Lung (tissue), 11 donors: ENCODE measurements at regions not wholly inside any gene's neighbourhood (a gene's known extent, or its start where the extent isn't known, plus 50 kb on each side); places are given as distances from the start of the nearest gene placed in this dataset.

Experiments
- ATAC-seq: fragments of 200-7000 bp; cut with Tn5 transposase; one replicate; pipeline ENCODE4 v1.9.1; 2020; ENCODE audit warnings: moderate number of reproducible peaks; ENCODE audit not compliant: insufficient read depth, low FRiP score
- DNase-seq, 3 donors: peaks; one replicate each; pipeline ENCODE4 v3.0.0-alpha.2; 2013 to 2017
- H3K27ac ChIP-seq, 2 donors: one replicate each; pipeline ENCODE4 v1.5.1; 2013; ENCODE audit warnings: mild to moderate bottlenecking in 2 of 2, moderate library complexity in 2 of 2, control low read depth in 1 of 2, inconsistent platforms in 1 of 2, low read depth in 1 of 2, low read length in 1 of 2
- H3K27me3 ChIP-seq, 3 donors: one replicate each; pipeline ENCODE4 v1.5.1; 2013; ENCODE audit warnings: low read length in 2 of 3; ENCODE audit not compliant: control insufficient read depth in 3 of 3, insufficient read depth in 3 of 3
- H3K36me3 ChIP-seq, 4 donors: one replicate each; pipeline ENCODE4 v1.5.1; 2013; ENCODE audit warnings: low read length in 4 of 4, mild to moderate bottlenecking in 1 of 4, moderate library complexity in 1 of 4; ENCODE audit not compliant: control insufficient read depth in 4 of 4, insufficient read depth in 4 of 4
- H3K4me1 ChIP-seq, 5 donors: one replicate each; pipeline ENCODE4 v1.5.1; 2013; ENCODE audit warnings: low read length in 5 of 5, mild to moderate bottlenecking in 2 of 5, moderate library complexity in 1 of 5; ENCODE audit not compliant: control insufficient read depth in 5 of 5, insufficient read depth in 5 of 5
- H3K4me3 ChIP-seq: one replicate; pipeline ENCODE4 v1.5.1; 2013; ENCODE audit warnings: mild to moderate bottlenecking, control low read depth, moderate library complexity
- H3K9ac ChIP-seq, 2 donors: one replicate each; pipeline ENCODE4 v1.5.1; 2013; ENCODE audit warnings: low read length in 2 of 2, control low read depth in 1 of 2; ENCODE audit not compliant: insufficient read depth in 1 of 2
- H3K9me3 ChIP-seq, 4 donors: one replicate each; pipeline ENCODE4 v1.5.1; 2013; ENCODE audit warnings: low read length in 3 of 4, mild to moderate bottlenecking in 1 of 4, moderate library complexity in 1 of 4; ENCODE audit not compliant: control insufficient read depth in 4 of 4, insufficient read depth in 3 of 4
- WGBS, 2 donors: extraction: QIAGEN DNeasy Blood & Tissue Kit; methylation state at CpG; one replicate each; pipeline ENCODE4 v1.1.7; 2013; 5-methylcytosine and 5-hydroxymethylcytosine counted together
- TF ChIP-seq, protein P1 (sequence below): IDR thresholded peaks from 2 replicates; pipeline ENCODE4 v1.5.1; 2012; ENCODE audit warnings: mild to moderate bottlenecking; ENCODE audit errors: control extremely low read depth, extremely low read depth
- donor health status: control.
- donor health status: control.
- donor health status: Bipolar disorder and iron deficiency.
- donor health status: healthy.
- donor health status: DM: yes; HTN: yes; CAD: no.

- DNase-seq, result no peak
- H3K9ac ChIP-seq, result no peak overlapping the region
- no peaks in the 10 kb centered on the region for H3K9me3 ChIP-seq
- TF ChIP-seq, protein P1, sequence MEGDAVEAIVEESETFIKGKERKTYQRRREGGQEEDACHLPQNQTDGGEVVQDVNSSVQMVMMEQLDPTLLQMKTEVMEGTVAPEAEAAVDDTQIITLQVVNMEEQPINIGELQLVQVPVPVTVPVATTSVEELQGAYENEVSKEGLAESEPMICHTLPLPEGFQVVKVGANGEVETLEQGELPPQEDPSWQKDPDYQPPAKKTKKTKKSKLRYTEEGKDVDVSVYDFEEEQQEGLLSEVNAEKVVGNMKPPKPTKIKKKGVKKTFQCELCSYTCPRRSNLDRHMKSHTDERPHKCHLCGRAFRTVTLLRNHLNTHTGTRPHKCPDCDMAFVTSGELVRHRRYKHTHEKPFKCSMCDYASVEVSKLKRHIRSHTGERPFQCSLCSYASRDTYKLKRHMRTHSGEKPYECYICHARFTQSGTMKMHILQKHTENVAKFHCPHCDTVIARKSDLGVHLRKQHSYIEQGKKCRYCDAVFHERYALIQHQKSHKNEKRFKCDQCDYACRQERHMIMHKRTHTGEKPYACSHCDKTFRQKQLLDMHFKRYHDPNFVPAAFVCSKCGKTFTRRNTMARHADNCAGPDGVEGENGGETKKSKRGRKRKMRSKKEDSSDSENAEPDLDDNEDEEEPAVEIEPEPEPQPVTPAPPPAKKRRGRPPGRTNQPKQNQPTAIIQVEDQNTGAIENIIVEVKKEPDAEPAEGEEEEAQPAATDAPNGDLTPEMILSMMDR, result no peak
- WGBS, 2 donors, result 86% methylated on average over 5 of the region's 5 CpGs
- H3K36me3 ChIP-seq, result no peaks in the 10 kb centered on the region
- H3K4me3 ChIP-seq, result no peak overlapping the region
- ATAC-seq, result no peak
- H3K27me3 ChIP-seq, result no peaks in the 10 kb centered on the region
- no peak overlapping the region for H3K27ac ChIP-seq
- H3K4me1 ChIP-seq, result peaks cover 0 to 2% (median 0%) of the 10 kb centered on the region in 5 donors
Observed at GRCh38 chr13:67445436-67445835, 215.3 kb upstream of the PCDH9 start.

- TF ChIP-seq, protein P1, result no peak
- Histone ChIP-seq H3K27me3 (no peaks in the 10 kb centered on the region), H3K9ac (no peak overlapping the region), H3K36me3 (no peaks in the 10 kb centered on the region), H3K9me3 (no peaks in the 10 kb centered on the region), H3K27ac (no peak overlapping the region), H3K4me1 (peaks cover 0 to 7% (median 0%) of the 10 kb centered on the region in 5 donors), H3K4me3 (no peak overlapping the region)
- WGBS, 2 donors, result 86 to 87% methylated on average over 2 of the region's 2 CpGs
- DNase-seq (no peak), ATAC-seq (no peak)
Observed at GRCh38 chr13:67443923-67444322, 213.8 kb upstream of the PCDH9 start.

- DNase-seq, result peak in 1 of 3 donors; percentile 17
- ATAC-seq, result no peak
- H3K4me1 ChIP-seq, result peaks cover 0 to 7% (median 0%) of the 10 kb centered on the region in 5 donors
- no peak overlapping the region for H3K9ac ChIP-seq
- no peak overlapping the region for H3K4me3 ChIP-seq
- TF ChIP-seq, protein P1, result no peak
- 9 to 11% methylated on average over 5 of the region's 5 CpGs for WGBS, 2 donors
- H3K9me3 ChIP-seq, result no peaks in the 10 kb centered on the region
- H3K27ac ChIP-seq, result no peak overlapping the region
- no peaks in the 10 kb centered on the region for H3K36me3 ChIP-seq
- H3K27me3 ChIP-seq, result no peaks in the 10 kb centered on the region
Observed at GRCh38 chr13:67440236-67440975, 210.3 kb upstream of the PCDH9 start.

DNA sequence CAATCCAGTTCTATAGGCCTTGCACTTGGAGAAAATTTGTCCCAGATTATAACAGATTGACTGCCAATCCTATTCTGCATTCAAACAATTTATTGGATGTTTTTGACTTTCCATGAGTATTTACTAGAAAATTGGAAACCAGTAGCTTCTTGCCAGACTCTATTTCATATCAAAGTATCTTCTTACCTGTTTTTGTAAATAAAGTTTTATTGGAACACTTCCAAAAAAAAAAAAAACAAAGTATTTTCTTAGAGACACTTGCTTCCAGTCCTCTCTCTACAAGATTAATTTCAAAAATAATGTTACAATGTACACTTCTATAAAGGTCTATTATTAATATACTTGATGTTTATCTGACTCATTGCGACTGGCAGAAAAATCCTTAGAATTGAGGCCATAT is 209.2 kb upstream of the PCDH9 start:
- DNase-seq, result no peak
- no peak overlapping the region for H3K27ac ChIP-seq
- TF ChIP-seq, protein P1, result no peak
- 83 to 88% methylated on average over 1 of the region's 1 CpG for WGBS, 2 donors
- no peak for ATAC-seq
- no peaks in the 10 kb centered on the region for H3K36me3 ChIP-seq
- H3K27me3 ChIP-seq, result no peaks in the 10 kb centered on the region
- no peak overlapping the region for H3K9ac ChIP-seq
- H3K4me1 ChIP-seq, result peaks cover 0 to 7% (median 0%) of the 10 kb centered on the region in 5 donors
- no peak overlapping the region for H3K4me3 ChIP-seq
- peaks cover 0 to 2% (median 0%) of the 10 kb centered on the region in 4 donors for H3K9me3 ChIP-seq
